Fibroblast of pulmonary artery (primary cell): ENCODE measurements at regions not wholly inside any gene's neighbourhood (a gene's known extent, or its start where the extent isn't known, plus 50 kb on each side); places are given as distances from the start of the nearest gene placed in this dataset.

Source experiments
- DNase-seq: peaks from one replicate; pipeline ENCODE4 v3.0.0-alpha.2; 2010; ENCODE audit warnings: low read depth
- H3K4me3 ChIP-seq: replicated peaks from 2 replicates; pipeline ENCODE4 v1.5.1; 2011; ENCODE audit warnings: low read depth, mild to moderate bottlenecking, control low read depth, low read length, moderate library complexity
- TF ChIP-seq, protein P1 (sequence below): IDR thresholded peaks from 2 replicates; pipeline ENCODE4 v1.5.1; 2011; ENCODE audit warnings: mild to moderate bottlenecking, control low read depth, low read length, inconsistent platforms; ENCODE audit errors: missing control alignments

DNA sequence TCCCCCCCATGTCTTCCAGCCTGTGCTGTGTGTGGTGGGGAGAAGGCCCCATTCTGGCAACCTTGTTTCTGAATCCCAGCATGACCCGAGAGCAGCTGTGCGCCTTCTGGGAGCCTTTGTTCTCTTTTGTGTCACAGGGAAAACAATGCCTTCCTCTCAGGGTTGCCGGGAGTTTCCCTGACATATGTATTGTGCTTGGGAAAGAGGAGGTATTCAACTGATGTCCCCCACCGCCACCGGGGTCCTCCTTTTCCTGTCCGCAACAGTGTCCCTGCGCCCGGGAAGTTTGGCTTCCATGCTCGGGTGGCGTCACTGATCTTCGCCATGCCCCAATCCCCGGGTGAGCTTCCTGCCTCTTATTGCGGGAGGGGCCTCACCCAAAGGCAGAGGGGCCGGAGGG lies 77.5 kb upstream of the ASB18 start:
- H3K4me3 ChIP-seq = no peak overlapping the region
- TF ChIP-seq, protein P1, sequence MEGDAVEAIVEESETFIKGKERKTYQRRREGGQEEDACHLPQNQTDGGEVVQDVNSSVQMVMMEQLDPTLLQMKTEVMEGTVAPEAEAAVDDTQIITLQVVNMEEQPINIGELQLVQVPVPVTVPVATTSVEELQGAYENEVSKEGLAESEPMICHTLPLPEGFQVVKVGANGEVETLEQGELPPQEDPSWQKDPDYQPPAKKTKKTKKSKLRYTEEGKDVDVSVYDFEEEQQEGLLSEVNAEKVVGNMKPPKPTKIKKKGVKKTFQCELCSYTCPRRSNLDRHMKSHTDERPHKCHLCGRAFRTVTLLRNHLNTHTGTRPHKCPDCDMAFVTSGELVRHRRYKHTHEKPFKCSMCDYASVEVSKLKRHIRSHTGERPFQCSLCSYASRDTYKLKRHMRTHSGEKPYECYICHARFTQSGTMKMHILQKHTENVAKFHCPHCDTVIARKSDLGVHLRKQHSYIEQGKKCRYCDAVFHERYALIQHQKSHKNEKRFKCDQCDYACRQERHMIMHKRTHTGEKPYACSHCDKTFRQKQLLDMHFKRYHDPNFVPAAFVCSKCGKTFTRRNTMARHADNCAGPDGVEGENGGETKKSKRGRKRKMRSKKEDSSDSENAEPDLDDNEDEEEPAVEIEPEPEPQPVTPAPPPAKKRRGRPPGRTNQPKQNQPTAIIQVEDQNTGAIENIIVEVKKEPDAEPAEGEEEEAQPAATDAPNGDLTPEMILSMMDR = no peak
- DNase-seq = no peak

DNA sequence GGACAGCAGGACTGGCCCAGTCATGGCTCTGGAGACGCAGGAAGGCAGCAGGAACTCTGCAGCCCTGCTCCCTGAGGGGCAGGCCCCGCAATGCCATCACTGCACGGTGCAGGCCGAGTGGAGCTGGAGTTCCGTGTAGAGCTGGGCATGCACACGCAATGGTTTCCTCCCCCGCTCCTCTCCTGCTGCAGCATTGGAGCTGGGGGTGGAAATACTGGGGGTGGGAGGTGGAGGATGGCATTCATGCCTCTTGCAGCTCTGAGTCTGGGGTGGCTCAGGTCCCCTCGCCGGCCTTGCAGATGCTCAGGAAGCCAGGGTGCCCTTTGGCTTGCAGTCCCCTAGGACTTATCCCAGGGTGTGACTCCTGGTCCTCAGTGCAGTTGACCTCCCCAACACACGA lies 78.3 kb upstream of the ASB18 start:
- TF ChIP-seq, protein P1 = no peak
- H3K4me3 ChIP-seq = no peak overlapping the region
- no peak for DNase-seq

DNA sequence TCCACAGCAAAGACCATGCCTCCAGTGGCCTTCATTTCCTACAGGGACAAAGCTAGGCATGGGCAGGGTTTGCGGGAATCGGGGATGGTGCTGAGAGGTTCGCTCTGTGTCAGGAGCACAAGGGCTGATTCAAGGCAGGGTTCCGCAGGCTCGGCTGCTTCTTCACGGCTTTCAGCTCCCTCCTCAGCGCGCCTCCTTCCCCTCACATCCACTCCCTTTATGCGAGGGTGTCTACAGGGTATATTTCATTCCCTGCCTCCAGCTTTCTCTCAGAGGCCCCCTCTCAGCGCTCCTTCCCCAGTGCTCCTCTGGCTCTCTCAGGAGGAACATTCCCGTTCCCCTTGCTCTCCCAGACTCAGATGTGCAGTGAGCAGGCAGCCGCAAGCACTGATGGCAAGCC lies 78.7 kb upstream of the ASB18 start:
- no peak for DNase-seq
- TF ChIP-seq, protein P1 = no peak
- no peak overlapping the region for H3K4me3 ChIP-seq

DNA sequence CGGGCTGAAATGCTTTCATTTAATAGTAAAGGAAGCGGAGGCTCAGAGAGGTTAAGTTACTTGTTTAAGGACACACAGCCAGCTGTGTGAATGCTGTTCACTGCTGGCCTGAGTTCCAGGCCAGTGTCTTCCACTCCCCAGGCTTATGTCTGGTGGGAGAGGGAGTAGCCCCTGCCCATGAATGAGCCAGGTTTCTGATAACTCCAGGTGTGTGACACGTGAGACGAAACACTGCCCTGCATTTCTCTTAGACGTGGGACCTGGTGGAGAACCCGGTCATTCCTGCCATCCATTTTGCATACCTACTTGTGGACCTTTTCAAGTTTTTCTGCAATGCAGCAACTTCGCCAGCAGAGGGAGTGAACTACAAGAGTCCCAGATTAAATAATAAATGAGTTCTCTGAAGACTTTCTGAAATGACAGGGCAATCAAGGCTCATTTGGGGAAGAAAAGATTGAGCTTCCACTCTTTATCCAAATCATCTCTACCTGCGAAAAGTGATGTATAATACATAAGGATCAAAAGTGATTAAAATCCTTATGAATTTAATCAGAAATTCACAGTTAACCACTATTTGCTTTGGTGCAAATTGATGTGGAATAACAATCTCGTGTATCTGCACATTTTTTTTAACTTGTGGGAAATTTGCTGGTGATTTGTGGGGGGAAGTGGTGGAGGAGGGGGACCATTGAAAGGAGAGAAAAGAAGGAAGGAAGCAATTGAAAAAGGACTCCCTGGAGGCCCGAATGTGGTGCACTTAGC lies 79.4 kb upstream of the ASB18 start:
- H3K4me3 ChIP-seq = no peak overlapping the region
- peak; percentile 85 for DNase-seq
- TF ChIP-seq, protein P1 = peak; percentile 93

DNA sequence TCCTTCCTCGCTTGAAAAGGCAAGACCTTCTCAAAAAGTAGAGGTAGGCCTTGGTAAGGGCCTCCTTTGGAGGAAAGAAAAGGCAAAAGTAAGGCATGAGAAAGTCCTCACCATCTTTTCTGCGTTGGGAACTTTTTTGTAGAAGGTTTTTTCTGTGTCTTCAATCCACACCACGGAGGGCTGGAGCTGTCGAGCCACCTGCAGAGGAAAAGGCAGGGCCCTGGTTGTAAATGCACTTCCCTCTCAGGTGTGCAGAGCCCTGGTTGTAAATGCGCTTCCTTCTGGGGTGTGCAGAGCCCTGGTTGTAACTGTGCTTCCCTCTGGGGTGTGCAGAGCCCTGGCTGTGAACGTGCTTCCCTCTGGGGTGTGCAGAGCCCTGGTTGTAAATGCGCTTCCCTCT lies 80.2 kb upstream of the ASB18 start:
- no peak overlapping the region for H3K4me3 ChIP-seq
- DNase-seq = no peak
- TF ChIP-seq, protein P1 = no peak

GRCh38 chr2:236345081-236345714 lies 81.0 kb upstream of the ASB18 start:
- TF ChIP-seq, protein P1 = no peak

More at GRCh38 chr2:236345081-236345714, 81.0 kb upstream of the ASB18 start:
- no peak overlapping the region for H3K4me3 ChIP-seq
- no peak for DNase-seq
